OCI-LY1 (cell line): ENCODE measurements at regions not wholly inside any gene's neighbourhood (a gene's known extent, or its start where the extent isn't known, plus 50 kb on each side); places are given as distances from the start of the nearest gene placed in this dataset.

Experiments
- H2AFZ ChIP-seq: fragments of 200-600 bp; sonication (generic), shearing (Covaris generic); 2 replicates; pipeline ENCODE4 v1.6.0; 2014; ENCODE audit warnings: antibody characterized with exemption, mild to moderate bottlenecking, low read length
- H3F3A ChIP-seq: fragments of 200-600 bp; sonication (generic), shearing (Covaris generic); 2 replicates; pipeline ENCODE4 v1.6.0; 2014; ENCODE audit warnings: mild to moderate bottlenecking, antibody characterized with exemption, low read length, moderate library complexity; ENCODE audit not compliant: insufficient read depth
- H3K27ac ChIP-seq: fragments of 200-600 bp; sonication (generic); 2 replicates; pipeline ENCODE4 v1.5.1; 2014; ENCODE audit warnings: low read length, mixed run types, mild to moderate bottlenecking, low read depth; ENCODE audit not compliant: poor library complexity, severe bottlenecking
- H3K27me3 ChIP-seq: fragments of 200-600 bp; sonication (generic); 2 replicates; pipeline ENCODE4 v1.6.0; 2014; ENCODE audit warnings: antibody characterized with exemption, mild to moderate bottlenecking, low read length, moderate library complexity; ENCODE audit not compliant: insufficient read depth
- H3K36me3 ChIP-seq: fragments of 200-600 bp; sonication (generic); 2 replicates; pipeline ENCODE4 v1.6.1; 2014; ENCODE audit warnings: mild to moderate bottlenecking, antibody characterized with exemption, low read length, moderate library complexity, mixed read lengths; ENCODE audit not compliant: insufficient read depth
- H3K4me1 ChIP-seq: fragments of 200-600 bp; sonication (generic); 2 replicates; pipeline ENCODE4 v1.5.1; 2014; ENCODE audit warnings: mild to moderate bottlenecking, low read length, moderate library complexity; ENCODE audit not compliant: insufficient read depth, severe bottlenecking
- H3K4me2 ChIP-seq: fragments of 200-600 bp; sonication (generic), shearing (Covaris generic); 2 replicates; pipeline ENCODE4 v1.6.1; 2014; ENCODE audit warnings: low read length
- H3K4me3 ChIP-seq: fragments of 200-600 bp; sonication (generic); 2 replicates; pipeline ENCODE4 v1.5.1; 2014; ENCODE audit warnings: low read length, low read depth, mild to moderate bottlenecking, mixed read lengths; ENCODE audit not compliant: poor library complexity, severe bottlenecking
- H3K79me2 ChIP-seq: fragments of 200-600 bp; shearing (Covaris generic); 2 replicates; pipeline ENCODE4 v1.6.1; 2016; ENCODE audit warnings: mixed run types, low read length, mixed read lengths; ENCODE audit not compliant: insufficient read depth
- H3K9ac ChIP-seq: fragments of 200-600 bp; sonication (generic), shearing (Covaris generic); 2 replicates; pipeline ENCODE4 v1.6.1; 2014; ENCODE audit warnings: mild to moderate bottlenecking, low read length, mixed read lengths
- H3K9me2 ChIP-seq: fragments of 200-600 bp; sonication (generic), shearing (Covaris generic); 2 replicates; pipeline ENCODE4 v1.6.1; 2014; ENCODE audit warnings: low read depth, mild to moderate bottlenecking, low read length, mixed read lengths
- H3K9me3 ChIP-seq: fragments of 200-600 bp; shearing (Covaris generic); 2 replicates; pipeline ENCODE4 v1.6.1; 2014; ENCODE audit warnings: low read length, mixed read lengths
- H4K20me1 ChIP-seq: fragments of 200-600 bp; sonication (generic), shearing (Covaris generic); 2 replicates; pipeline ENCODE4 v1.6.0; 2016; ENCODE audit warnings: mild to moderate bottlenecking, low read length; ENCODE audit not compliant: insufficient read depth
- CTCF ChIP-seq: fragments of 200-600 bp; sonication (generic), shearing (Covaris generic); IDR thresholded peaks from 2 replicates; pipeline ENCODE4 v1.5.1; 2017; ENCODE audit warnings: mild to moderate bottlenecking, antibody characterized with exemption, low read length, moderate library complexity, mixed read lengths
- EZH2 ChIP-seq: fragments of 200-600 bp; sonication (generic), shearing (Covaris generic); IDR thresholded peaks from 2 replicates; pipeline ENCODE4 v1.8.0; 2017; ENCODE audit warnings: borderline replicate concordance, mixed run types, mild to moderate bottlenecking, antibody characterized with exemption, low read length, moderate library complexity, mixed read lengths

GRCh38 chr4:162839814-162840213 is 326.9 kb downstream of the NAF1 start:
- Histone ChIP-seq H3K9me3 (no peaks in the 10 kb centered on the region), H3K27ac (no peak overlapping the region), H3K27me3 (no peaks in the 10 kb centered on the region), H3K9ac (no peak overlapping the region), H3K4me1 (no peaks in the 10 kb centered on the region), H3K79me2 (no peaks in the 10 kb centered on the region), H4K20me1 (no peaks in the 10 kb centered on the region), H3K4me3 (no peak overlapping the region), H3K9me2 (no peaks in the 10 kb centered on the region), H3K36me3 (no peaks in the 10 kb centered on the region), H3F3A (no peaks in the 10 kb centered on the region), H3K4me2 (no peak overlapping the region), H2AFZ (no peak overlapping the region)
- TF ChIP-seq CTCF (peak; percentile 21; the same call in 1 of the 2 replicates), EZH2 (no peak)

GRCh38 chr4:162838671-162839070 is 328.0 kb downstream of the NAF1 start:
- Histone ChIP-seq H3K4me3 (no peak overlapping the region), H4K20me1 (no peaks in the 10 kb centered on the region), H3K9me3 (no peaks in the 10 kb centered on the region), H3K9ac (no peak overlapping the region), H3K4me2 (no peak overlapping the region), H3K27ac (no peak overlapping the region), H2AFZ (no peak overlapping the region), H3K4me1 (no peaks in the 10 kb centered on the region), H3K27me3 (no peaks in the 10 kb centered on the region), H3K36me3 (no peaks in the 10 kb centered on the region), H3K9me2 (no peaks in the 10 kb centered on the region), H3F3A (no peaks in the 10 kb centered on the region), H3K79me2 (no peaks in the 10 kb centered on the region)
- TF ChIP-seq EZH2 (no peak), CTCF (no peak)

GRCh38 chr4:162837679-162838078 is 329.0 kb downstream of the NAF1 start:
- Histone ChIP-seq H3K9me3 (no peaks in the 10 kb centered on the region), H3K79me2 (no peaks in the 10 kb centered on the region), H4K20me1 (no peaks in the 10 kb centered on the region), H3K4me2 (no peak overlapping the region), H3K4me1 (no peaks in the 10 kb centered on the region), H3K9ac (no peak overlapping the region), H3K9me2 (no peaks in the 10 kb centered on the region), H3K27ac (no peak overlapping the region), H3K4me3 (no peak overlapping the region), H2AFZ (no peak overlapping the region), H3F3A (no peaks in the 10 kb centered on the region), H3K36me3 (no peaks in the 10 kb centered on the region), H3K27me3 (no peaks in the 10 kb centered on the region)
- TF ChIP-seq EZH2 (no peak), CTCF (no peak)
